GM21390 (cell line): ENCODE measurements at regions not wholly inside any gene's neighbourhood (a gene's known extent, or its start where the extent isn't known, plus 50 kb on each side); places are given as distances from the start of the nearest gene placed in this dataset.

Experiments
- ATAC-seq: cut with Tn5 transposase; IDR thresholded peaks from one replicate; pipeline ENCODE4 v1.9.1; 2021; ENCODE audit not compliant: unreplicated experiment

DNA sequence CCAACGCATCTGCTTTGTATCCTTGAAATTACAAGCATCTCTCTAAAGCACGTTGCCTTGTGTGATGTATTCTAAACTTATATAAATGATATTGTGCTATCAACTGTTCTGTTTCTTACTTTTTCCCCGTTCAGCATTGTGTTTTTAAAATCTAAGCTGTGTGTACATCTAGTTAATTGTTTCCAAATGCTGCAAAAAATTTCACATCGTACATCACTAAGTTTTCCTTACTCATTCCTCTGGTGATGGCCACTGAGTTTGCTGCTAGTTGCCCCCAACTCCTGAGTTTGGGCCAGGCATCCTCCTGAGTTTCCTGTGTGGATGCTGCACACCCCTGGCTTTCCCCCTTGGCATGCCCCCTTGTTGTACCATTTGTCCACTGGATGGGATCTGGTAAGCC is 139.7 kb downstream of the MYCN start:
- ATAC-seq, result no peak

DNA sequence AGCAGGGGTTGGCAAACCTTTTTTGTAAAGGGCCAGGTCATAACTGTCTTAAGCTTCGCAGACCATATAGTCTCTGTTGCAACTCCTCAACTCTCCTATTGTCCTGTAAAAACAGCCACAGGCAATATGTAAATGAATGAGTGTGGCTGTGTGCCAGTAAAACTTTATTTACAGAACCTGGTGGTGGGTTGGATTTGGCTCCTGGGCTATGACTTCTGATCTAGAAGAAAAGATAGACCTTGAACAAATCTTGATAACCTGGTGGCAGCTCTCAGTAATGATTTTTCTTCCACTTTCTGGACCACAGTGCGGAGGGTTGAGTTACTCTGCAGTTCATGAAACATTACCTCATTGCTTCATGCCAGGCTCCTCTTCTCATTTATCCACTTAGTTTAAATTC is 139.3 kb downstream of the MYCN start:
- no peak for ATAC-seq

GRCh38 chr2:16077601-16078000 is 137.3 kb downstream of the MYCN start:
- no peak for ATAC-seq

DNA sequence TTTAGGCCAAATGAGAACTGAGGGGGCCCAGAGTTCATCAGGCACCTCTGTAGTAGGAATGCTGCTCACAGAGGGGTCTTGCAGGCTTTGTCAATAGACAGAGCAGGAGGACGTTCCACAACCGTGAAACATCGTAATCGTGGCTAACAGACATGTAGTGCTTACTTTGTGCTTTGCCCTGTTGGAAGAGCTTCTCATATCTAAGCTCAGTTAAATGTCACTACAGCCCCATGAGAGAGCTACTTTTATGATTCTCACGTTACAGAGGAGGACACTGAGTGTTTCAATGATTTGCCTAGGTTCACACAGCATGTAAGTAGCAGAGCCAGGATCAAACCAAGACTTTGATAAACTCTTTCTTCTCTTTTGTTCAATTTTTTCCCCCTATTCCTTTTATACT is 136.6 kb downstream of the MYCN start:
- no peak for ATAC-seq

- ATAC-seq, result no peak
These were observed 135.0 kb downstream of the MYCN start for GRCh38 chr2:16075045-16076012.

DNA sequence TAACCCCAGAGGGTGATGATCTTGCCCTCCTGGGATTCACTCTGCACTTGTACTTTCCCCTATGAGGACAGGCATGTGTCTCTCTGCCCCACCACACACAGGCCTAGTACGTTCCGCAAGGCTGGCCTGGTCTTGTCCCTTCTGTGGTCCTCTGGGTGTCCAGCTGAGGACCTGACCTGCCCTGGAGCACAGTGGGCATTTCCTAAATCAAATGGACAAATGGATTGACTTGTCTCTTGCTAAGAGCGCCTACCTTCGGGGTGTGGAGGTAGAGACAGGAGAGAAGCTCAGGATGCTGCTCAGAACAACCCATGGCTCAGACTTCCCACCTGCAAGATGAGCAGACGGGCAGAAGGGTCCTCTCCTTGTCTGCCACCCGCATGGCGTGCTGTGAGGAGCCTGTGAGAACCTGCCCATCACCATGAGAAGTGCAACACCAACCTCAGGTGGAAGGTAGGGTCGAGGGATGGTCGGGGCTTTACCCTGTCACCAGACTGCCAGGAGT is 133.6 kb downstream of the MYCN start:
- no peak for ATAC-seq

- ATAC-seq, result no peak
These were observed 133.1 kb downstream of the MYCN start for GRCh38 chr2:16073471-16073870.

- no peak for ATAC-seq
These were observed 132.4 kb downstream of the MYCN start for GRCh38 chr2:16072638-16073290.

DNA sequence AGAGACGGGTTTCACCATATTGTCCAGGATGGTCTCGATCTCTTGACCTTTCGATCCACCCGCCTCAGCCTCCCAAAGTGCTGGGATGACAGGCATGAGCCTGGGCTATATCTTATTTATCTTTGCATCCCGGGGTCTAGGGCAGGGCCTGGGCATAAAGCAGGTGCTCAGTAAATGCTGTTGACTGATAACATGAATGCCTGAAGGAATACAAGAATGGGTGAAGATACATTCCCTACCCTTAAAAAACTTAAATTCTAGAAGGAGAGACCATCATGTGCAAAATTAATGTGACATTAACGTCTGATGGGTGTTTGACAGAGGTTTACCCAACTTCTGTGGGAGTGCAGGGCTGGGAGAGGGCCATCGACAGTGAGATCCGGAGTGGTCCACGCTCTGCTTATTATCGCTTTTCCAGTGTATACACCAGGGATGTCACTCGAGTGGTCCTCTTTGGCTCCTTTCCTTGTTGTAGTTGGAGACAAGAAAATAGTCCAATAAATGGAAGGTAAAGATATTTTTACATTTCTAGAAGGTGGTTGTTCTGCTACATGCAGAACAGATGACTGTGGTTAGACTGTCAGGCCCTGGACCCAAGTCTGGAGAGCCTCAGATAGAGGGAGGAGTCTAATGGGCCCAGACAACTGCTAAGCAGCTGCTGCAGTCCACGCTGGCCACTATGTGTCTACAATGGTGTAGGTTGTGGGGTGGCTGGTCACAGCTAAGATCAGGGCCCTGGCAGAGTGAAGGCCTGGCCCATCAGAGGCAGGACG is 131.7 kb downstream of the MYCN start:
- ATAC-seq, result no peak

GRCh38 chr2:16071039-16071864 is 130.9 kb downstream of the MYCN start:
- ATAC-seq, result no peak

DNA sequence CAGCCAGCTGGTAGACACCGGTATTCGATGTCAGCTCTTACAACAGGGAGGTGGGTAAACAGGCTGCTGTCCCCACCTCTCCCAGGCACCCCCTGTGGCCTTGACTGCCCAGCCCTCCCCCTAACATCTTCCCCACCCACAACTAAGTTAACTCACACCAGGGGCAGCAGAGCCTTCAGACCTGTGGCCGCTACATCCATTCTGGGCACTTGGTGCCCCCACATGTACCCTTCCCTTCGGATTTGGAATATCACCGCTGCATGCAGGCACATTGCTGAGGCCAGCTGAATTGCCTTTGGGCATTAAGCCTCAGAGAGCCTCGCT is 130.3 kb downstream of the MYCN start:
- ATAC-seq, result no peak

GRCh38 chr2:16069933-16070647 is 129.7 kb downstream of the MYCN start:
- ATAC-seq, result no peak

DNA sequence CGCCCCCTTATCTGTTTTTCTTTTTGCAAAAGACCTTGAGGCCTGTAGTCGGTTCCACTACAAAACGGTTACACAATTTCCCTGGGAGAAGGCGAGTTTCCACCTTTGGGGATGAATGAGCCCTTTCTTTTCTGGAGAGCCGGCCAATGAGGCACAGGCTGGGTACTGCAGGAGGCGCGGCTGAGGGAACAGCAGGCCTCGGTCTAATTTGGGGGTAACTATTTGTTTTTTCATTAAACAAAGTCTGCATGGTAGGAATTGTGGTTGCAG is 129.2 kb downstream of the MYCN start:
- ATAC-seq, result no peak

DNA sequence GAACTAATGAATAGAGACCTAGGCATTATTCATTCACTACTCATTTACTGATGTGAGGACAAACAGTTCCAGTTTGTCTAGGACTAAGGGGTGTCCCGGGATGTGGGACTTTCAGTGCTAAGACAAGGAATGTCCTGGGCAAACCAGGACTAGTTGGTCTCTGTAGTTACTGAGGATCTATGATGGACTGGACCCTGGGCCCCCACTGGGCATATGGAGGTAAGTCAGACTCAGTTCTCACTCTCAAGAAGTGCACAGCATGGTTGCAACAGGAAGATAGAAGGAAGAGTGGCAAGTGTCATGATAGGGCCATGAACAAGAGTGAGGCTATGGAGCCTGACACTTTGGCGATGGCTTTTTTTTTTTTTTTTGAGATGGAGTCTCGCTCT is 128.2 kb downstream of the MYCN start:
- ATAC-seq, result no peak

DNA sequence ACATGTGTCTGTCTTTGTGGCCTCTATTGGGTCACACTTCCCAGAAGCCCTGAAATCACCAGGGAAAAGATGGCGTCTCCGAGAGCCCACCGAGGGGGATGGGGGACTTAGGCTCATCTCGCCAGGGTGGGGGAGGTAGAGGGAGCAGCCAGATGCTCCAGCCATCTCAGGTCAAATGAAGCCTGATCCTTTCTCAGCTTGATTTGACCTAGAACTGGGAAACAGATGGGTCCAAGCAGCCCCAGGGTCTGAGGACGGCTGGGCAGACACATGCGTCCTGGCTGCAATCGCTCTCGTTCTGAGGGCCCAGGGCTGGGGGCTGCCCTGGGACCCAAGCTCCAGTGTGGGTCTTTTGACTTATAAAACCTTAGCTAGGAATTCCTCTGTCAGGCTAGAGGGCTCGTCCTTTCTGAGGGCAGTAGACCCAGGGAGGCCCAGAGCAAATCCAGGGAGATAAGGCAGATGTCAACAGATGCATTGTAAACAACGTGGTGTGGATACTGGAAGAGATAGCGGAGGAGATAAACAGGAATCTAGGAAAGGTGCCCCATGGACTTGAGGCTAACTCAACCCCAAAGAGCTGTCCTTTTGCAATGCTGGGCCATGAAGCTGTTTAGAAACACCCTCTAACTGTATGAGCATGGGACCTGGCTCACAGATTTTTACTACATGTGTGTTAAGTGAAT is 127.7 kb downstream of the MYCN start:
- ATAC-seq, result no peak

- ATAC-seq, result no peak
These were observed 127.1 kb downstream of the MYCN start for GRCh38 chr2:16067444-16067843.

- no peak for ATAC-seq
These were observed 126.7 kb downstream of the MYCN start for GRCh38 chr2:16067037-16067406.

DNA sequence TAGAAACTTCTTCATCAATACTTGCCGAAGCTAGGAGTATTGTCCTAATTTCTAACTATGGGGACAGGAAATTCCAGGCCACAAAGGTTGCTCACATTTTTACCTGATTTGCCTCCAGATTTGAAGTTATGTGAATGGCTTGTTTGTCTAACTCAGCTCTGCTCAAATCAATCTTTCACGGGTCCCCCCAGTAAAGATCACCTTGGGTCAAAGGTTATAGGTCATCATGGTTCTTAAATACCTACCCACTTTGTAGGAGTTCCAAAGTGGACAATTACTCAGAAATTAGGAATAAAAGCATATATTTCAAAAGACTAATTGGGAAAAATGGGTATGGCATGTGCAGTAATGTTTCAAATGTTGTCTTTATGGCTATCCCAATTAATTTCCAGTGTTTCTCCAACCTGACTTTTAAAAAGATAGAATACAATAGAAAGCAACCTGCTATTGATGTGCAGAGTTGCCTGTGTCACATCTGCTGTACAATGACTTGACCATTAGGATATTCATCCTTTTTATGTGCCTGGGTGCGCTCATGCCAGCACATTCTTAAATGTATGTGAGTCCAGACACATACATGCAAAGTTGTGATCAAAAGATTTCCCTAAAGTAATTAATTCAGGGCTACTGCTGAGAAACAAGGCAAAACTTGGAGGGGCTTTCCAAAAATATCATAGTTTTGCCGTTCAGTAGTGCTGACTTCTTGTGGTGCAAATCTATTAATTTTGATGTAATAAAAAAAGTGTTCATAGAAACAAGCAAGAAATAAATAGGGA is 126.1 kb downstream of the MYCN start:
- no peak for ATAC-seq
